Left ventricle myocardium inferior (tissue), 1 donor: ENCODE measurements at regions not wholly inside any gene's neighbourhood (a gene's known extent, or its start where the extent isn't known, plus 50 kb on each side); places are given as distances from the start of the nearest gene placed in this dataset.
"Not testable (repeated sequence)": the region's sequence is repeated elsewhere in the genome, so short reads cannot be mapped to it uniquely, and the experiment has no call there.

Experiments used
- DNase-seq: peaks from one replicate; pipeline ENCODE4 v3.0.0-alpha.2; 2020
- H3K27ac ChIP-seq: fragments of 200-600 bp; replicated peaks from 2 replicates; pipeline ENCODE4 v1.8.0; 2021
- H3K27me3 ChIP-seq: fragments of 200-600 bp; 2 replicates; pipeline ENCODE4 v1.8.0; 2021; ENCODE audit warnings: low read depth
- H3K36me3 ChIP-seq: fragments of 200-600 bp; 2 replicates; pipeline ENCODE4 v1.8.0; 2021
- H3K4me1 ChIP-seq: fragments of 200-600 bp; 2 replicates; pipeline ENCODE4 v1.8.0; 2021
- H3K4me3 ChIP-seq: fragments of 200-600 bp; 2 replicates; pipeline ENCODE4 v1.8.0; 2021; ENCODE audit warnings: mild to moderate bottlenecking, moderate library complexity
- H3K9me3 ChIP-seq: fragments of 200-600 bp; replicated peaks from 2 replicates; pipeline ENCODE4 v1.8.0; 2021
- intact Hi-C: fragments of 100-400 bp; cut with micrococcal nuclease; formaldehyde crosslinking; loops from one replicate; pipeline ENCODE4 v1.11.0; 2022
- TF ChIP-seq, protein P1 (sequence below): fragments of 200-600 bp; IDR thresholded peaks from 2 replicates; pipeline ENCODE4 v1.8.0; 2021; ENCODE audit warnings: antibody characterized with exemption, mild to moderate bottlenecking, borderline replicate concordance
- donor health status: DM: no; HTN: yes; CAD: no; lungs with severe emphysema.

DNA sequence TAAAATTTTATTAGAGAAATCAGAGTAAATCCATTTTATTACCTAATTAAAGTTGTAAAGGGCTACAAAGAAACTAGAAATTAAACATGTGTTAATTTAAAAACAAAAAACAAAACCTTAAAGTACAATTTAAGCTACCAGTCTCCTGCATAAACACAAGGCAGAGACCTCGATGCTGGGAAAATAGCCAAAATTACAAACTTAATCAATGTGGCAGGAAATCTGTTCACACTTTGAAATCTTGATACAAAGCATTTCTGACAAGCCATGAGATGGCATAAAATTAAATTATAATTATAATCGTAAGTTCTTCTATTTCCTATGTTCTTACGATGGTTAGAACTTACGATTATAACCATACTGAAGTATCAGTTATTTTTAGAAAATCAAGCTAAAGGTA, 158.0 kb upstream of the FREM1 start:
- Histone ChIP-seq H3K4me3 (no peak overlapping the region), H3K4me1 (no peaks in the 10 kb centered on the region), H3K27me3 (no peaks in the 10 kb centered on the region), H3K27ac (no peak overlapping the region), H3K36me3 (no peaks in the 10 kb centered on the region), H3K9me3 (peaks cover 8% of the 10 kb centered on the region)
- intact Hi-C loops = no loop called here
- TF ChIP-seq, protein P1, sequence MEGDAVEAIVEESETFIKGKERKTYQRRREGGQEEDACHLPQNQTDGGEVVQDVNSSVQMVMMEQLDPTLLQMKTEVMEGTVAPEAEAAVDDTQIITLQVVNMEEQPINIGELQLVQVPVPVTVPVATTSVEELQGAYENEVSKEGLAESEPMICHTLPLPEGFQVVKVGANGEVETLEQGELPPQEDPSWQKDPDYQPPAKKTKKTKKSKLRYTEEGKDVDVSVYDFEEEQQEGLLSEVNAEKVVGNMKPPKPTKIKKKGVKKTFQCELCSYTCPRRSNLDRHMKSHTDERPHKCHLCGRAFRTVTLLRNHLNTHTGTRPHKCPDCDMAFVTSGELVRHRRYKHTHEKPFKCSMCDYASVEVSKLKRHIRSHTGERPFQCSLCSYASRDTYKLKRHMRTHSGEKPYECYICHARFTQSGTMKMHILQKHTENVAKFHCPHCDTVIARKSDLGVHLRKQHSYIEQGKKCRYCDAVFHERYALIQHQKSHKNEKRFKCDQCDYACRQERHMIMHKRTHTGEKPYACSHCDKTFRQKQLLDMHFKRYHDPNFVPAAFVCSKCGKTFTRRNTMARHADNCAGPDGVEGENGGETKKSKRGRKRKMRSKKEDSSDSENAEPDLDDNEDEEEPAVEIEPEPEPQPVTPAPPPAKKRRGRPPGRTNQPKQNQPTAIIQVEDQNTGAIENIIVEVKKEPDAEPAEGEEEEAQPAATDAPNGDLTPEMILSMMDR = no peak
- no peak for DNase-seq

DNA sequence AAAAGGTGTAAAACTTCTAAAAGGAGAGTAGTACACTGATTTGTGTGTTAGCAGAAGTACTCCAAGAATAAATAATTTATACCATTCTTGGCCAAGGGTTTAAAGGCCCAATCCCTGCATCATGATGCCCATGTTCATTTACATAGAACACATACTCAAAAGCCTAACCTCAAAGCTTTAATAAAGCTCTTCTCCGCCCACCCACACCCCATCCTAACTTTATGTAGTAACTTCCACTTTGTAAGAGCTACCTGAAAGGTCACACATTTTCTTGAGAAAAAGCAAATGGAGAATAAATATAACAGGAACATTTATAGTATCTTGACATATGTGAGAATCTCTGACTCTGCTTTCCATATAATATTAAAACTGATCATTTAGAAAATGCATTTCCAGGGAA, 148.8 kb upstream of the FREM1 start:
- no peak for DNase-seq
- no peak overlapping the region for H3K27ac ChIP-seq
- no peaks in the 10 kb centered on the region for H3K4me1 ChIP-seq
- intact Hi-C loops = no loop called here
- no peak overlapping the region for H3K4me3 ChIP-seq
- peaks cover 8% of the 10 kb centered on the region for H3K9me3 ChIP-seq
- H3K36me3 ChIP-seq = no peaks in the 10 kb centered on the region
- TF ChIP-seq, protein P1 = no peak
- H3K27me3 ChIP-seq = no peaks in the 10 kb centered on the region

DNA sequence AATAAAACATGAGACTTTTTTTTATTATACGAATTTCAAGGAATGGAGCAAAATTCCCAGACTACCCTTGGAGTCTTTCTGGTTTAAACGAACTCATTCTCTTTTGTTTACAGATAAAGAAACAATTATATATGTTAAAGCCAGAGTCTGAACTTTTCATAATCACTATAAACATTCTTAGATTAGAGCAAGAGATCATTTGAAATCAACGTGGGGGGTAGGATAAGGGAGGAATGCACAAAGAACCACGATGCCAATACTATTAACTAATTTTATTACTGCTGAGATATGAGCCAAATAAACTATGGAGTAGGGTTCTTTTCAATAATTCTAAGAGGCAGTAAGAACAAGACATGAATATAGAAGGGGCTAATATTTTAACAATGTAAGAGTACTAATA, 148.0 kb upstream of the FREM1 start:
- H3K9me3 ChIP-seq = peaks cover 8% of the 10 kb centered on the region
- H3K27ac ChIP-seq = no peak overlapping the region
- intact Hi-C loops = no loop called here
- TF ChIP-seq, protein P1 = no peak
- DNase-seq = no peak
- no peaks in the 10 kb centered on the region for H3K27me3 ChIP-seq
- H3K36me3 ChIP-seq = no peaks in the 10 kb centered on the region
- no peak overlapping the region for H3K4me3 ChIP-seq
- no peaks in the 10 kb centered on the region for H3K4me1 ChIP-seq

DNA sequence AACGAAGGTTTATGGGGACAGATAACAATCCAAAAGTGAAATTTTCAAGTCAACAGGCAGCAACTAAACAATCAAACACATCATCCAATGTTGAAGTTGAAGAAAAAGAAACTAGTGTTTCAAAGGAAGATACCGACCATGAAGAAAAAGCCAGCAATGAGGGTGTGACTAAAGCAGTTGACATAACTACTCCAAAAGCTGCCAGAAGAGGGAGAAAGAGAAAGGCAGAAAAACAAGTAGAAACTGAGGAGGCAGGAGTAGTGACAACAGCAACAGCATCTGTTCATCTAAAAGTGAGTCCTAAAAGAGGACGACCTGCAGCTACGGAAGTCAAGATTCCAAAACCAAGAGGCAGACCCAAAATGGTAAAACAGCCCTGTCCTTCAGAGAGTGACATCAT, 145.1 kb upstream of the FREM1 start:
- H3K36me3 ChIP-seq, H3K4me3 ChIP-seq, H3K27me3 ChIP-seq, intact Hi-C loops, H3K27ac ChIP-seq, H3K9me3 ChIP-seq, DNase-seq, H3K4me1 ChIP-seq: not testable (repeated sequence)

DNA sequence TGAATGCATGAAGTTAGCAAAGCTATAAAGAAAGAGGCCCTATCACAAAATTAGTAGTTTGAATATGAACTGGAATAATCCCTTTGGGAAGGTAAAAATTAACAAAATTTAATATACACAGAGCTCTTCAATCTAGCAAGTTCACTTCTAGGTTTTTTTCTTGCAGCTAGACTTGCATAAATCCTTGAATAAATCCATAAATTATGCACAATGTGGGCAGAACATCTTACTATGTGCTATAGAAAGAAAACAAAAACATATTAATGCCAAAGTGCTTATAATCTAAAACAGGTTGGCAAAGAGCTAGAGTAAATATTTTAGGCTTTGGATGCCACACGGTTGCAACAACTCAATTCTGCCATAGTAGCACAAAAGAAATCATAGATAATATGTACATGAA, 138.5 kb upstream of the FREM1 start:
- intact Hi-C loops = no loop called here
- DNase-seq = no peak
- TF ChIP-seq, protein P1 = no peak
- no peaks in the 10 kb centered on the region for H3K27me3 ChIP-seq
- H3K27ac ChIP-seq = no peak overlapping the region
- H3K4me3 ChIP-seq = no peak overlapping the region
- H3K36me3 ChIP-seq = no peaks in the 10 kb centered on the region
- no peaks in the 10 kb centered on the region for H3K4me1 ChIP-seq
- no peaks in the 10 kb centered on the region for H3K9me3 ChIP-seq

DNA sequence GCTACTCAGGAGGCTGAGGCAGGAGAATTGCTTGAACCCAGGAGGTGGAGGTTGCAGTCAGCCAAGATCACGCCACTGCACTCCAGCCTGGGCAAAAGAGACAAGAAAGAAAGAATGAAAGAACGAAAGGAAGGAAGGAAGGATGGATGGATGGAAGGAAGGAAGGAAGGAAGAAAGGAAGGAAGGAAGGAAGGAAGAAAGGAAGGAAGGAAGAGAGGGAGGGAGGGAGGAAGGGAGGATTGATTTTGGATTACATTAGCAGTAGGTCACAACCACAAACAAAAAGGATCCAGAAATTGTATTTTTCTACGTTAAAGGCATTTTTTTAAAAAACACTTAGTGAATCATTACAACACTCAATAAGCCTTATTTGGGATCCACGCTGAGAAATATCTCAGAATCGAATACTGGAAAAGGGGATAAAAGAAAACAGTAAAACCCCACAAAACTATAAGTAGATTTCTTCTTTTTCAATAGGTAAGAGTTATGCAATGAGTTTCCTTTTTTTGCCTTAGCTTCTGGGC, 136.9 kb upstream of the FREM1 start:
- Histone ChIP-seq H3K36me3 (no peaks in the 10 kb centered on the region), H3K27me3 (no peaks in the 10 kb centered on the region), H3K9me3 (no peaks in the 10 kb centered on the region), H3K4me1 (no peaks in the 10 kb centered on the region), H3K4me3 (no peak overlapping the region), H3K27ac (no peak overlapping the region)
- DNase-seq = no peak
- intact Hi-C loops = no loop called here
- TF ChIP-seq, protein P1 = no peak
